PC-9 (cell line): ENCODE measurements at regions not wholly inside any gene's neighbourhood (a gene's known extent, or its start where the extent isn't known, plus 50 kb on each side); places are given as distances from the start of the nearest gene placed in this dataset.
"Not testable (repeated sequence)": the region's sequence is repeated elsewhere in the genome, so short reads cannot be mapped to it uniquely, and the experiment has no call there.

Source experiments
- BruUV-seq: library from RNA; stranded (reverse); fragments of 400-500 nt; replicated peaks from 2 replicates; lab custom pipeline; 2021; lab: Mats Ljungman, UMichigan
- CTCF ChIA-PET: fragments of 300-600 bp; sonication (Branson Sonifier 250); formaldehyde crosslinking; loops from one replicate; lab custom pipeline; 2022; ENCODE audit warnings: antibody characterized with exemption; lab: Charles Lee
- POLR2A ChIA-PET: fragments of 300-600 bp; sonication (Branson Sonifier 250); formaldehyde crosslinking; loops from one replicate; lab custom pipeline; 2022; ENCODE audit warnings: antibody characterized with exemption; ENCODE audit not compliant: unreplicated experiment; lab: Charles Lee
- DNase-seq, 2 experiments: peaks; one replicate each; pipeline versions ENCODE4 v3.0.0 to v3.0.0-alpha.2; 2015 to 2022; ENCODE audit warnings: mixed read lengths in 1 of 2
- H2AFZ ChIP-seq: fragments of 200-600 bp; sonication (generic); 2 replicates; pipeline ENCODE4 v1.8.1; 2017; ENCODE audit warnings: antibody characterized with exemption
- H3F3A ChIP-seq: fragments of 200-600 bp; sonication (generic); 2 replicates; pipeline ENCODE4 v1.8.1; 2017; ENCODE audit warnings: antibody characterized with exemption, mild to moderate bottlenecking, low read depth; ENCODE audit not compliant: insufficient read depth
- H3K27ac ChIP-seq: fragments of 200-600 bp; sonication (generic); 2 replicates; pipeline ENCODE4 v1.6.1; 2016; ENCODE audit warnings: mixed run types
- H3K27me3 ChIP-seq: fragments of 200-600 bp; sonication (generic); 2 replicates; pipeline ENCODE4 v1.6.1; 2016; ENCODE audit warnings: low read depth, mixed run types; ENCODE audit not compliant: insufficient read depth
- H3K36me3 ChIP-seq: fragments of 200-600 bp; sonication (generic); 2 replicates; pipeline ENCODE4 v1.6.1; 2016; ENCODE audit warnings: low read depth, mixed run types
- H3K4me1 ChIP-seq: fragments of 200-600 bp; sonication (generic); replicated peaks from 2 replicates; pipeline ENCODE4 v1.6.1; 2016; ENCODE audit warnings: mixed run types; ENCODE audit not compliant: insufficient read depth
- H3K4me2 ChIP-seq: fragments of 200-600 bp; sonication (generic); 2 replicates; pipeline ENCODE4 v1.6.1; 2017; ENCODE audit warnings: mixed run types
- H3K4me3 ChIP-seq: fragments of 200-600 bp; sonication (generic); 2 replicates; pipeline ENCODE4 v1.6.1; 2016; ENCODE audit warnings: mixed run types
- H3K79me2 ChIP-seq: fragments of 200-600 bp; sonication (generic); 2 replicates; pipeline ENCODE4 v1.6.1; 2017; ENCODE audit warnings: low read depth, mixed run types
- H3K9me2 ChIP-seq: fragments of 200-600 bp; sonication (generic); 2 replicates; pipeline ENCODE4 v1.8.1; 2017; ENCODE audit warnings: mild to moderate bottlenecking; ENCODE audit not compliant: insufficient read depth
- H3K9me3 ChIP-seq: fragments of 200-600 bp; sonication (generic); 2 replicates; pipeline ENCODE4 v1.8.1; 2016; ENCODE audit warnings: low read depth; ENCODE audit not compliant: insufficient read depth
- H4K20me1 ChIP-seq: fragments of 200-600 bp; sonication (generic); 2 replicates; pipeline ENCODE4 v1.8.1; 2017; ENCODE audit not compliant: insufficient read depth
- CTCF ChIP-seq: fragments of 200-600 bp; sonication (generic); conservative IDR thresholded peaks from 2 replicates; pipeline ENCODE4 v1.6.1; 2017; ENCODE audit warnings: mixed run types, antibody characterized with exemption, mild to moderate bottlenecking, moderate library complexity
- EZH2 ChIP-seq: fragments of 200-600 bp; sonication (generic); IDR thresholded peaks from 2 replicates; pipeline ENCODE4 v1.8.0; 2017; ENCODE audit warnings: antibody characterized with exemption, low read depth
- intact Hi-C: fragments of 100-400 bp; cut with micrococcal nuclease; formaldehyde crosslinking; loops from one replicate; pipeline ENCODE4 v1.10.0; 2022; ENCODE audit not compliant: unreplicated experiment

- no peak overlapping the region for H3K4me2 ChIP-seq
- H2AFZ ChIP-seq: no peak overlapping the region
- H3K9me2 ChIP-seq: no peaks in the 10 kb centered on the region
- no peaks in the 10 kb centered on the region for H3K79me2 ChIP-seq
- no peaks in the 10 kb centered on the region for H4K20me1 ChIP-seq
- H3K4me3 ChIP-seq: no peak overlapping the region
- H3K27ac ChIP-seq: no peak overlapping the region
- TF ChIP-seq EZH2: no peak
- no peak for TF ChIP-seq CTCF
- no peaks in the 10 kb centered on the region for H3K36me3 ChIP-seq
- intact Hi-C loops: no loop called here
- BruUV-seq: no TSS peak
- POLR2A ChIA-PET: no interaction called here
- CTCF ChIA-PET: no interaction called here
- H3K4me1 ChIP-seq: peaks cover 18% of the 10 kb centered on the region
- H3K9me3 ChIP-seq: no peaks in the 10 kb centered on the region
- peaks cover 8% of the 10 kb centered on the region; the same call in 1 of the 2 replicates for H3F3A ChIP-seq
- no peaks in the 10 kb centered on the region for H3K27me3 ChIP-seq
- no peak for DNase-seq
These were observed 95.7 kb upstream of the PALMD start for GRCh38 chr1:99550198-99550597.

- Histone ChIP-seq H3K79me2 (no peaks in the 10 kb centered on the region), H3K4me1 (peaks cover 14% of the 10 kb centered on the region), H3K9me2 (no peaks in the 10 kb centered on the region), H3K36me3 (no peaks in the 10 kb centered on the region), H3K27me3 (no peaks in the 10 kb centered on the region), H3K9me3 (no peaks in the 10 kb centered on the region), H3K4me3 (no peak overlapping the region), H3F3A (peaks cover 8% of the 10 kb centered on the region; the same call in 1 of the 2 replicates), H3K27ac (no peak overlapping the region), H2AFZ (no peak overlapping the region), H4K20me1 (no peaks in the 10 kb centered on the region), H3K4me2 (no peak overlapping the region)
- BruUV-seq: no TSS peak
- intact Hi-C loops: no loop called here
- no peak for DNase-seq
- TF ChIP-seq CTCF (no peak), EZH2 (no peak)
- ChIA-PET CTCF (no interaction called here), POLR2A (no interaction called here)
These were observed 93.9 kb upstream of the PALMD start for GRCh38 chr1:99551812-99552614.

- TF ChIP-seq EZH2 (no peak), CTCF (no peak)
- peak overlapping the region; percentile 41; the same call in 1 of the 2 replicates for H2AFZ ChIP-seq
- intact Hi-C loops: no loop called here
- POLR2A ChIA-PET: no interaction called here
- H3K27ac ChIP-seq: no peak overlapping the region
- CTCF ChIA-PET: no interaction called here
- H3K4me2 ChIP-seq: peak overlapping the region; percentile 2; the same call in 1 of the 2 replicates
- peaks cover 11% of the 10 kb centered on the region for H3K4me1 ChIP-seq
- no peaks in the 10 kb centered on the region for H3K9me2 ChIP-seq
- H3K36me3 ChIP-seq: no peaks in the 10 kb centered on the region
- 0 out of 2 replicates have a peak, but pooled peaks cover 6% of the 10 kb centered on the region for H3K9me3 ChIP-seq
- no peak for DNase-seq
- no peaks in the 10 kb centered on the region for H3K79me2 ChIP-seq
- no peaks in the 10 kb centered on the region for H4K20me1 ChIP-seq
- peaks cover 8% of the 10 kb centered on the region; the same call in 1 of the 2 replicates for H3F3A ChIP-seq
- no TSS peak for BruUV-seq
- no peaks in the 10 kb centered on the region for H3K27me3 ChIP-seq
- no peak overlapping the region for H3K4me3 ChIP-seq
These were observed 92.6 kb upstream of the PALMD start for GRCh38 chr1:99553301-99553700.

- Histone ChIP-seq H3K4me1 (peaks cover 11% of the 10 kb centered on the region), H2AFZ (peak overlapping the region; percentile 41; the same call in 1 of the 2 replicates), H3K4me2 (peak overlapping the region; percentile 2; the same call in 1 of the 2 replicates)
- H3K9me3 ChIP-seq, H3K36me3 ChIP-seq, H3F3A ChIP-seq, H3K27ac ChIP-seq, POLR2A ChIA-PET, H3K9me2 ChIP-seq, H4K20me1 ChIP-seq, CTCF ChIA-PET, H3K4me3 ChIP-seq, H3K79me2 ChIP-seq, BruUV-seq, intact Hi-C loops, H3K27me3 ChIP-seq: not testable (repeated sequence)
- peak in 1 of 2 experiments; percentile 60 for DNase-seq
These were observed 92.1 kb upstream of the PALMD start for GRCh38 chr1:99553819-99554218.
